PC-9 (cell line): ENCODE measurements at regions not wholly inside any gene's neighbourhood (a gene's known extent, or its start where the extent isn't known, plus 50 kb on each side); places are given as distances from the start of the nearest gene placed in this dataset.

Experiments used
- BruUV-seq: library from RNA; stranded (reverse); fragments of 400-500 nt; replicated peaks from 2 replicates; lab custom pipeline; 2021; lab: Mats Ljungman, UMichigan
- CTCF ChIA-PET: fragments of 300-600 bp; sonication (Branson Sonifier 250); formaldehyde crosslinking; loops from one replicate; lab custom pipeline; 2022; ENCODE audit warnings: antibody characterized with exemption; lab: Charles Lee
- POLR2A ChIA-PET: fragments of 300-600 bp; sonication (Branson Sonifier 250); formaldehyde crosslinking; loops from one replicate; lab custom pipeline; 2022; ENCODE audit warnings: antibody characterized with exemption; ENCODE audit not compliant: unreplicated experiment; lab: Charles Lee
- DNase-seq, 2 experiments: peaks; one replicate each; pipeline versions ENCODE4 v3.0.0 to v3.0.0-alpha.2; 2015 to 2022; ENCODE audit warnings: mixed read lengths in 1 of 2
- H2AFZ ChIP-seq: fragments of 200-600 bp; sonication (generic); 2 replicates; pipeline ENCODE4 v1.8.1; 2017; ENCODE audit warnings: antibody characterized with exemption
- H3F3A ChIP-seq: fragments of 200-600 bp; sonication (generic); 2 replicates; pipeline ENCODE4 v1.8.1; 2017; ENCODE audit warnings: antibody characterized with exemption, mild to moderate bottlenecking, low read depth; ENCODE audit not compliant: insufficient read depth
- H3K27ac ChIP-seq: fragments of 200-600 bp; sonication (generic); 2 replicates; pipeline ENCODE4 v1.6.1; 2016; ENCODE audit warnings: mixed run types
- H3K27me3 ChIP-seq: fragments of 200-600 bp; sonication (generic); 2 replicates; pipeline ENCODE4 v1.6.1; 2016; ENCODE audit warnings: low read depth, mixed run types; ENCODE audit not compliant: insufficient read depth
- H3K36me3 ChIP-seq: fragments of 200-600 bp; sonication (generic); 2 replicates; pipeline ENCODE4 v1.6.1; 2016; ENCODE audit warnings: low read depth, mixed run types
- H3K4me1 ChIP-seq: fragments of 200-600 bp; sonication (generic); replicated peaks from 2 replicates; pipeline ENCODE4 v1.6.1; 2016; ENCODE audit warnings: mixed run types; ENCODE audit not compliant: insufficient read depth
- H3K4me2 ChIP-seq: fragments of 200-600 bp; sonication (generic); 2 replicates; pipeline ENCODE4 v1.6.1; 2017; ENCODE audit warnings: mixed run types
- H3K4me3 ChIP-seq: fragments of 200-600 bp; sonication (generic); 2 replicates; pipeline ENCODE4 v1.6.1; 2016; ENCODE audit warnings: mixed run types
- H3K79me2 ChIP-seq: fragments of 200-600 bp; sonication (generic); 2 replicates; pipeline ENCODE4 v1.6.1; 2017; ENCODE audit warnings: low read depth, mixed run types
- H3K9me2 ChIP-seq: fragments of 200-600 bp; sonication (generic); 2 replicates; pipeline ENCODE4 v1.8.1; 2017; ENCODE audit warnings: mild to moderate bottlenecking; ENCODE audit not compliant: insufficient read depth
- H3K9me3 ChIP-seq: fragments of 200-600 bp; sonication (generic); 2 replicates; pipeline ENCODE4 v1.8.1; 2016; ENCODE audit warnings: low read depth; ENCODE audit not compliant: insufficient read depth
- H4K20me1 ChIP-seq: fragments of 200-600 bp; sonication (generic); 2 replicates; pipeline ENCODE4 v1.8.1; 2017; ENCODE audit not compliant: insufficient read depth
- EZH2 ChIP-seq: fragments of 200-600 bp; sonication (generic); IDR thresholded peaks from 2 replicates; pipeline ENCODE4 v1.8.0; 2017; ENCODE audit warnings: antibody characterized with exemption, low read depth
- intact Hi-C: fragments of 100-400 bp; cut with micrococcal nuclease; formaldehyde crosslinking; loops from one replicate; pipeline ENCODE4 v1.10.0; 2022; ENCODE audit not compliant: unreplicated experiment
- TF ChIP-seq, protein P1 (sequence below): fragments of 200-600 bp; sonication (generic); conservative IDR thresholded peaks from 2 replicates; pipeline ENCODE4 v1.6.1; 2017; ENCODE audit warnings: mixed run types, antibody characterized with exemption, mild to moderate bottlenecking, moderate library complexity

DNA sequence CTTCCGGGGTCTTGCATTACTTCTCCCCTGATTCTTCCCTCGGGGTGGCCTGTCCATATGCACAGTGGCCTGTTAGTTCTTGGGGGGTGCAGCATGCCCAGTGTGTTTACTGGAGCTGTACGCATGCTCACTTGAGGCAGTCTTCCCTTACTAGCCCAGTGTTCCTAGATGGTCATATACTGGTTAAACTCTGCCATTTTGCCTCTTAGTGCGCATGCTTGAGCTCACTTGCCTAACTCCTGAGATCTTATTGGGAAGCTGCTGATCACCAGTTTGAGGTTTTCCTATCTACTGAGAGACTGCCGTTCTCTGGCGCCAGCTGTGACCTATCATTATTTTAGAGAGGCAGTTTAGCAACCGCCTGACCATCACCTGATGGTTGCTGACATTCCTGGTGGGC lies 571.2 kb downstream of the ADCYAP1 start:
- no TSS peak for BruUV-seq

DNA sequence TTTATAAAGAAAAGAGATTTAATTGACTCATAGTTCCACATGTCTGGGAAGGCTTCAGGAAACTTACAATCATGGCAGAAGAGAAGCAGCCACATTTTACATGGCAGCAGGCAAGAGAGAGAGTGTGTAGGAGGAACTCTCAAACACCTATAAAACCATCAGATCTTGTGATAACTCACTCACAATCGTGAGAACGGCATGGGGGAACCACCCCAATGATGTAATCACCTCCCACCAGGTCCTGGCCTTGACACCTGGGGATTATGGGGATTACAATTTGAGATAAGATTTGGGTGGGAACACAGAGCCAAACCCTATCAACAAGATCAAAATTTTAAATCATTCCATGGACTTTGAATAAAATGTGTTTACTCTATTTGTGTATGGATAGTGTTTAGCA lies 575.6 kb downstream of the ADCYAP1 start:
- no peaks in the 10 kb centered on the region for H3K79me2 ChIP-seq

More for the DNA sequence above, 571.2 kb downstream of the ADCYAP1 start:
- Histone ChIP-seq H3F3A (no peaks in the 10 kb centered on the region), H2AFZ (no peak overlapping the region), H4K20me1 (no peaks in the 10 kb centered on the region), H3K4me3 (no peak overlapping the region), H3K9me2 (no peaks in the 10 kb centered on the region), H3K4me1 (no peaks in the 10 kb centered on the region), H3K27me3 (no peaks in the 10 kb centered on the region), H3K9me3 (no peaks in the 10 kb centered on the region), H3K27ac (no peak overlapping the region), H3K36me3 (no peaks in the 10 kb centered on the region), H3K79me2 (no peaks in the 10 kb centered on the region), H3K4me2 (no peak overlapping the region)
- intact Hi-C loops: no loop called here
- TF ChIP-seq, protein P1, sequence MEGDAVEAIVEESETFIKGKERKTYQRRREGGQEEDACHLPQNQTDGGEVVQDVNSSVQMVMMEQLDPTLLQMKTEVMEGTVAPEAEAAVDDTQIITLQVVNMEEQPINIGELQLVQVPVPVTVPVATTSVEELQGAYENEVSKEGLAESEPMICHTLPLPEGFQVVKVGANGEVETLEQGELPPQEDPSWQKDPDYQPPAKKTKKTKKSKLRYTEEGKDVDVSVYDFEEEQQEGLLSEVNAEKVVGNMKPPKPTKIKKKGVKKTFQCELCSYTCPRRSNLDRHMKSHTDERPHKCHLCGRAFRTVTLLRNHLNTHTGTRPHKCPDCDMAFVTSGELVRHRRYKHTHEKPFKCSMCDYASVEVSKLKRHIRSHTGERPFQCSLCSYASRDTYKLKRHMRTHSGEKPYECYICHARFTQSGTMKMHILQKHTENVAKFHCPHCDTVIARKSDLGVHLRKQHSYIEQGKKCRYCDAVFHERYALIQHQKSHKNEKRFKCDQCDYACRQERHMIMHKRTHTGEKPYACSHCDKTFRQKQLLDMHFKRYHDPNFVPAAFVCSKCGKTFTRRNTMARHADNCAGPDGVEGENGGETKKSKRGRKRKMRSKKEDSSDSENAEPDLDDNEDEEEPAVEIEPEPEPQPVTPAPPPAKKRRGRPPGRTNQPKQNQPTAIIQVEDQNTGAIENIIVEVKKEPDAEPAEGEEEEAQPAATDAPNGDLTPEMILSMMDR: no peak
- TF ChIP-seq EZH2: no peak
- DNase-seq: no peak
- CTCF ChIA-PET: no interaction called here
- POLR2A ChIA-PET: no interaction called here

DNA sequence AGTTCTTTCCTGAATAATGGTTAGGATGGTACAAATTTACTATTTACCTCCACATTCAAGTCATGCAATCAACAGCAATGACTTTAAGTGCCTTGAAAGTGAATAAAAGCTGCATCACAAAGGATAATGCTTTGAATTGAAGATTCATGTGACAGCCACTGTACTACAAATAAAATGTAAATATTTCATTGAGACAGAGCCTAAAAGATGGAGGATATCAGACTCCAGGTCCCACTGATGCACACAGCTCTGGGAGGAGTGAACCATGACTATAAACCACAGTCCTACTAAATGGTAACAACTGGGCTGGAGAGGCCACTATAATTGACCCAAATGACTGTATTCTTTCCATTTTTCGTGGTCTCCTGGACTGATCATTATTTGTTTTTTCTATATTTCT lies 576.9 kb downstream of the ADCYAP1 start:
- intact Hi-C loops: loop anchor here (10.0 kb wide), 1 partner anchor 607 kb away; no protein-coding TSS in a partner anchor

More for the DNA sequence above, 575.6 kb downstream of the ADCYAP1 start:
- Histone ChIP-seq H3K9me3 (no peaks in the 10 kb centered on the region), H3K27me3 (no peaks in the 10 kb centered on the region), H3K9me2 (no peaks in the 10 kb centered on the region), H3K27ac (no peak overlapping the region), H3K36me3 (no peaks in the 10 kb centered on the region), H2AFZ (no peak overlapping the region), H3K4me2 (no peak overlapping the region), H3K4me3 (no peak overlapping the region), H4K20me1 (no peaks in the 10 kb centered on the region), H3F3A (no peaks in the 10 kb centered on the region), H3K4me1 (no peaks in the 10 kb centered on the region)
- DNase-seq: no peak
- BruUV-seq: no TSS peak
- POLR2A ChIA-PET: no interaction called here
- CTCF ChIA-PET: no interaction called here
- intact Hi-C loops: loop anchor here (10.0 kb wide), 1 partner anchor 606 kb away; no protein-coding TSS in a partner anchor
- TF ChIP-seq, protein P1: no peak
- no peak for TF ChIP-seq EZH2

More for the DNA sequence above, 576.9 kb downstream of the ADCYAP1 start:
- Histone ChIP-seq H4K20me1 (no peaks in the 10 kb centered on the region), H2AFZ (no peak overlapping the region), H3K4me2 (no peak overlapping the region), H3K36me3 (no peaks in the 10 kb centered on the region), H3K4me3 (no peak overlapping the region), H3K9me3 (no peaks in the 10 kb centered on the region), H3K27ac (no peak overlapping the region), H3K9me2 (no peaks in the 10 kb centered on the region), H3K4me1 (no peaks in the 10 kb centered on the region), H3K79me2 (no peaks in the 10 kb centered on the region), H3K27me3 (no peaks in the 10 kb centered on the region), H3F3A (no peaks in the 10 kb centered on the region)
- CTCF ChIA-PET: no interaction called here
- BruUV-seq: no TSS peak
- no peak for DNase-seq
- POLR2A ChIA-PET: interaction anchor here (0.6 kb wide), 1 partner anchor 410 kb away, joined by 3 read pairs; no protein-coding TSS in a partner anchor
- TF ChIP-seq, protein P1: no peak
- no peak for TF ChIP-seq EZH2
